ENCODE measurements at regions not wholly inside any gene's neighbourhood (a gene's known extent, or its start where the extent isn't known, plus 50 kb on each side); places are given as distances from the start of the nearest gene placed in this dataset.

- TF ChIP-seq EZH2 (IDR thresholded peaks at IDR 0.05) (no peak), POLR2AphosphoS5 (IDR thresholded peaks at IDR 0.05; ENCODE audit: borderline replicate concordance, low read depth, low read length) (no peak), FOXP2 (optimal IDR thresholded peaks at IDR 0.05; ENCODE audit: control extremely low read depth, extremely low read length, insufficient read depth) (no peak)
These were observed 458.6 kb upstream of the ATXN8OS start for GRCh38 chr13:69649063-69649392.

Measured in SK-N-MC (cell line).